OCI-LY7 (cell line): ENCODE measurements at regions not wholly inside any gene's neighbourhood (a gene's known extent, or its start where the extent isn't known, plus 50 kb on each side); places are given as distances from the start of the nearest gene placed in this dataset.

Source experiments
- BruUV-seq: library from RNA; stranded (reverse); fragments of 400-500 nt; replicated peaks from 2 replicates; lab custom pipeline; 2021; lab: Mats Ljungman, UMichigan
- CTCF ChIA-PET: fragments of 300-600 bp; sonication (Branson Sonifier 250); formaldehyde crosslinking; loops from one replicate; lab custom pipeline; 2022; ENCODE audit warnings: antibody characterized with exemption; ENCODE audit not compliant: unreplicated experiment; lab: Charles Lee
- POLR2A ChIA-PET: fragments of 300-600 bp; sonication (Branson Sonifier 250); formaldehyde crosslinking; loops from one replicate; lab custom pipeline; 2022; ENCODE audit warnings: antibody characterized with exemption; lab: Charles Lee
- DNase-seq: peaks from one replicate; pipeline ENCODE4 v3.0.0-alpha.2; 2015; ENCODE audit warnings: low spot score
- H2AFZ ChIP-seq: fragments of 200-600 bp; sonication (generic), shearing (Covaris generic); 2 replicates; pipeline ENCODE4 v1.6.1; 2014; ENCODE audit warnings: mild to moderate bottlenecking, antibody characterized with exemption, low read length, moderate library complexity
- H3K27ac ChIP-seq: fragments of 200-600 bp; sonication (generic); 2 replicates; pipeline ENCODE4 v1.5.1; 2014; ENCODE audit warnings: mixed run types, low read depth, mild to moderate bottlenecking, moderate library complexity, low read length, inconsistent platforms; ENCODE audit not compliant: poor library complexity, severe bottlenecking
- H3K36me3 ChIP-seq: fragments of 200-600 bp; sonication (generic); 2 replicates; pipeline ENCODE4 v1.6.1; 2014; ENCODE audit warnings: mild to moderate bottlenecking, antibody characterized with exemption, low read length, moderate library complexity, mixed read lengths; ENCODE audit not compliant: insufficient read depth
- H3K4me1 ChIP-seq: fragments of 200-600 bp; sonication (generic); 2 replicates; pipeline ENCODE4 v1.5.1; 2014; ENCODE audit warnings: mild to moderate bottlenecking, low read length; ENCODE audit not compliant: insufficient read depth, poor library complexity, severe bottlenecking
- H3K4me2 ChIP-seq: fragments of 200-600 bp; sonication (generic); 2 replicates; pipeline ENCODE4 v1.6.1; 2014; ENCODE audit warnings: mild to moderate bottlenecking, low read length
- H3K4me3 ChIP-seq: fragments of 200-600 bp; sonication (generic); 2 replicates; pipeline ENCODE4 v1.5.1; 2014; ENCODE audit warnings: mild to moderate bottlenecking, low read depth, low read length; ENCODE audit not compliant: poor library complexity, severe bottlenecking
- H3K79me2 ChIP-seq: fragments of 200-600 bp; sonication (generic); 2 replicates; pipeline ENCODE4 v1.6.1; 2016; ENCODE audit warnings: low read depth, mild to moderate bottlenecking, low read length, moderate library complexity, mixed read lengths; ENCODE audit not compliant: insufficient read depth
- H3K9me2 ChIP-seq: fragments of 200-600 bp; sonication (generic); 2 replicates; pipeline ENCODE4 v1.6.1; 2016; ENCODE audit warnings: mild to moderate bottlenecking, low read length, mixed read lengths; ENCODE audit not compliant: insufficient read depth
- H3K9me3 ChIP-seq: fragments of 200-600 bp; sonication (generic); 2 replicates; pipeline ENCODE4 v1.6.1; 2014; ENCODE audit warnings: mild to moderate bottlenecking, mixed run types, low read length, mixed read lengths
- H4K20me1 ChIP-seq: fragments of 200-600 bp; sonication (generic); 2 replicates; pipeline ENCODE4 v1.6.1; 2014; ENCODE audit warnings: mild to moderate bottlenecking, antibody characterized with exemption, low read length, moderate library complexity, mixed read lengths; ENCODE audit not compliant: insufficient read depth
- CTCF ChIP-seq: fragments of 200-600 bp; sonication (generic); conservative IDR thresholded peaks from 2 replicates; pipeline ENCODE4 v1.5.1; 2014; ENCODE audit warnings: mild to moderate bottlenecking, antibody characterized with exemption, low read length, moderate library complexity, mixed read lengths
- EZH2phosphoT487 ChIP-seq: fragments of 200-600 bp; sonication (generic); IDR thresholded peaks from 2 replicates; pipeline ENCODE4 v1.6.1; 2018; ENCODE audit warnings: low read depth, borderline replicate concordance, mild to moderate bottlenecking, mixed run types, antibody characterized with exemption, low read length, moderate library complexity, mixed read lengths
- intact Hi-C: fragments of 100-400 bp; cut with micrococcal nuclease; formaldehyde crosslinking; loops from one replicate; pipeline ENCODE4 v1.10.0; 2022; ENCODE audit not compliant: unreplicated experiment

- no peak for DNase-seq
- Histone ChIP-seq H3K9me2 (no peaks in the 10 kb centered on the region), H3K36me3 (no peaks in the 10 kb centered on the region), H3K4me2 (no peak overlapping the region), H2AFZ (no peak overlapping the region), H3K79me2 (no peaks in the 10 kb centered on the region), H4K20me1 (no peaks in the 10 kb centered on the region), H3K9me3 (no peaks in the 10 kb centered on the region), H3K27ac (no peak overlapping the region), H3K4me3 (no peak overlapping the region), H3K4me1 (peaks cover 15% of the 10 kb centered on the region)
- intact Hi-C loops, result no loop called here
- ChIA-PET POLR2A (no interaction called here), CTCF (no interaction called here)
- no TSS peak for BruUV-seq
- TF ChIP-seq EZH2phosphoT487 (no peak), CTCF (no peak)
Observed at GRCh38 chr15:58313304-58313703, 118.5 kb upstream of the LIPC start.

DNA sequence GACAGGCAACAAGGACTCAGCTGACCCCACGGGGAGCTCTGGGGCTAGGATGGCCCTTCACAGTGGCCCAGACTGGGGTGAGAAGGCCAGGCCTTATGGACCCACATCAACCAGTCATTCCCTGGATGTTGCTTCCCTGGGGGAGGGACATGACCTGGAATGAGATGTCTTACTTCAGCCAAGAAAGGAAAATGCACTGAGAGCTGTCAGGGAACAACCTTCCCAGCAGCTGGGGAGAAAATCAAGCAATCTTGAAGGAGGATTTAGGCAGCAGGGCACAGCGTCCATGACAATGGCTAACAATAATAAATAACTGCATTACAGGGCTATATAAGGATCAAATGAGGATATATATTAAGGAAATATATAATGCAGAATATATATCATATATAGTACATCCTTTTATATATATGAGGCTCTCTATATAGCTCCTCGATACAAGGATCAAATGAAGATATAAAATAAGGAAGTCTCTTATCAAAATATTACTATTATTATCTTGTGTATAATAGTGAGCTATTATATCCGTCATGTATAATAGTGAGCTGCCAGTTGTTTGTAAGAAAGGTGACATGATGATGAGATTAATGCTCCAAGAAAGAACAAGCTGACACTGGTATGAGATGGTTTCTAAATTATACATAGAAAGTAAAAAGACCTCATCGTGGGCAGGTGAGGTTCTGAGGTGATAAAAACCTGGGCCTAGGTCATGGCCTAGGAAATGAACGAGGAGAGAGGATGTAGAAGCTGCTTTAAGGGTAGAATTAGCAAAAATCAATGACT is 117.8 kb upstream of the LIPC start:
- Histone ChIP-seq H3K4me3 (no peak overlapping the region), H4K20me1 (no peaks in the 10 kb centered on the region), H3K27ac (no peak overlapping the region), H3K9me2 (no peaks in the 10 kb centered on the region), H3K36me3 (no peaks in the 10 kb centered on the region), H3K4me1 (peaks cover 15% of the 10 kb centered on the region), H3K4me2 (peak overlapping the region; percentile 43), H3K9me3 (no peaks in the 10 kb centered on the region), H2AFZ (peak overlapping the region; percentile 98), H3K79me2 (no peaks in the 10 kb centered on the region)
- intact Hi-C loops, result no loop called here
- CTCF ChIA-PET, result no interaction called here
- POLR2A ChIA-PET, result no interaction called here
- no TSS peak for BruUV-seq
- no peak for TF ChIP-seq CTCF
- no peak for DNase-seq

DNA sequence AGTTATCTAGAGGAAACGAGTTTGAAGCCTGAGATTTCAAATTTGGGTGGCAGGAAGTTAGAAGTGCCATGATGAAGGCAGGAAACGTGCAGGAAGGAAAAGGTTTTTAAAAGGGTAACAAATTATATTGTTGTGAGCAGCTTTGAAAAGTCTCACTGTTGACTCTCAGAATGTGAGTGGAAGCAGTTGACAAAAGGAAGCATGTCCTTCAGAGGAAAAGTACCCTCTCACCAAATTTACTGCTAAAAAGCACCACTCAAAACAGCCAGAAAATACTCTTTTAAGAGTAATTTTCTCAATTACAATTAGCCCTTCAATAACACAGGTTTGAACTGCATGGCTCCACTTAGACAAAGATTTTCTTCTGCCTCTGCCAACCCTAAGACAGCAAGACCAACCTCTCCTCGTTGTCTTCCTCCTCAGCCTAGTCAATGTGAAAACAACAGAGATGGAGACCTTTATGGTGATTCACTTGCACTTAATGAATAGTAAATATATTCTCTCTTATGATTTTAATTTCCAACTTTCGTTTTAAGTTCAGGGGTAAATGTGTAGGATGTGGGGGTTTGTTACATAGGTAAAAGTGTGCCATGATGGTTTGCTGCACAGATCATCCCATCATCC is 117.1 kb upstream of the LIPC start:
- BruUV-seq, result no TSS peak
- Histone ChIP-seq H3K4me3 (no peak overlapping the region), H3K4me1 (peaks cover 15% of the 10 kb centered on the region), H3K4me2 (peak overlapping the region; percentile 43), H3K9me3 (no peaks in the 10 kb centered on the region), H3K36me3 (no peaks in the 10 kb centered on the region), H2AFZ (peak overlapping the region; percentile 98), H3K9me2 (no peaks in the 10 kb centered on the region), H3K27ac (no peak overlapping the region), H3K79me2 (no peaks in the 10 kb centered on the region), H4K20me1 (no peaks in the 10 kb centered on the region)
- DNase-seq, result peak; percentile 17
- TF ChIP-seq EZH2phosphoT487, result no peak
- no peak for TF ChIP-seq CTCF
- intact Hi-C loops, result no loop called here
- ChIA-PET POLR2A (no interaction called here), CTCF (no interaction called here)
